Tibial nerve (tissue), 4 donors: ENCODE measurements at regions not wholly inside any gene's neighbourhood (a gene's known extent, or its start where the extent isn't known, plus 50 kb on each side); places are given as distances from the start of the nearest gene placed in this dataset.

Experiments used
- DNase-seq, 2 donors: peaks; one replicate each; pipeline ENCODE4 v3.0.0-alpha.2; 2019; ENCODE audit warnings: low spot score in 2 of 2
- H3K27ac ChIP-seq, 4 donors: fragments of 200-600 bp; sonication (generic) in 3 of 4; one replicate each; pipeline ENCODE4 v1.5.1; 2017 to 2019; ENCODE audit warnings: mild to moderate bottlenecking in 1 of 4
- H3K27me3 ChIP-seq, 2 donors: fragments of 200-600 bp; sonication (generic) in 1 of 2; one replicate each; pipeline versions ENCODE4 v1.5.1 to v1.6.0; 2017 to 2019
- H3K36me3 ChIP-seq, 3 donors: fragments of 200-600 bp; sonication (generic); one replicate each; pipeline ENCODE4 v1.5.1; 2018 to 2019
- H3K4me1 ChIP-seq, 4 donors: fragments of 200-600 bp; sonication (generic) in 3 of 4; one replicate each; pipeline ENCODE4 v1.5.1; 2017 to 2019
- H3K4me3 ChIP-seq, 4 donors: fragments of 200-600 bp; sonication (generic) in 3 of 4; one replicate each; pipeline ENCODE4 v1.5.1; 2017 to 2019; ENCODE audit warnings: mild to moderate bottlenecking in 1 of 4, moderate library complexity in 1 of 4
- H3K9me3 ChIP-seq, 4 donors: fragments of 200-600 bp; sonication (generic) in 3 of 4; one replicate each; pipeline ENCODE4 v1.5.1; 2017 to 2019
- EP300 ChIP-seq, 2 donors: sonication (generic); formaldehyde crosslinking; IDR thresholded peaks; one replicate each; pipeline ENCODE4 v1.6.1; 2017; ENCODE audit warnings: antibody characterized with exemption in 2 of 2, mild to moderate bottlenecking in 1 of 2
- POLR2A ChIP-seq, 2 donors: fragments of 450-650 bp; IDR thresholded peaks; one replicate each; pipeline ENCODE4 v1.6.1; 2017; ENCODE audit warnings: antibody characterized with exemption in 2 of 2, mild to moderate bottlenecking in 2 of 2, moderate library complexity in 2 of 2
- WGBS, 2 donors: methylation state at CpG; one replicate each; pipeline ENCODE4 v1.1.5; 2018; 5-methylcytosine and 5-hydroxymethylcytosine counted together
- TF ChIP-seq, protein P1 (sequence below), 5 experiments: fragments of 200-600 bp in 3 of 5; fragments of 450-650 bp in 2 of 5; sonication (generic) in 3 of 5; IDR thresholded peaks; one replicate each; pipeline ENCODE4 v1.5.1; 2016 to 2019; ENCODE audit warnings: antibody characterized with exemption in 5 of 5, mild to moderate bottlenecking in 3 of 5, moderate library complexity in 2 of 5

DNA sequence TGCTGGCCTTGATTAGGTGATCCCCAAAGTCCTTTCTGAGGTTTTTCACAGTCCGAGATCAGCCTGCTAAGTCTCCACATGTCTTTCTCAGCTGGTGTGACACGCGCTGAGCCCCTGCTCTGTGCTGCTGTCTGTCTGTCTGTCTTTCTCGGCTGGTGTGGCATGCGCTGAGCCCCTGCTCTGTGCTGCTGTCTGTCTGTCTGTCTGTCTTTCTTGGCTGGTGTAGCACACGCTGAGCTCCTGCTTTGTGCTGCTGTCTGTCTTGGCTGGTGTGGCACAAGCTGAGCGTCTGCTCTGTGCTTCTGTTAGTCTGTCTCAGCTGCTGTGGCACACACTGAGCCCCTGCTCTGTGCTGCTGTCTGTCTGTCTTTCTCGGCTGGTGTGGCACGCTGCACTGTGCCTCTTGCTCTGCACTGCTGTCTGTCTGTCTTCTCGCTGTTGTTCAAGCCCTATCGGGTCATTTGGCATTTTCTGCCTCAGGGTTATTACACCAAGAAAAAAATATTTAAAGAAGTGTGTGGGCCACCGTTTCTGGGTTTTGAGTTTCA lies 217.3 kb upstream of the SHH start:
- no peaks in the 10 kb centered on the region for H3K27me3 ChIP-seq
- no peak overlapping the region for H3K4me3 ChIP-seq
- peaks cover 0 to 4% (median 0%) of the 10 kb centered on the region in 4 donors for H3K9me3 ChIP-seq
- no peak for TF ChIP-seq EP300 (IDR thresholded peaks at IDR 0.05)
- TF ChIP-seq, protein P1, sequence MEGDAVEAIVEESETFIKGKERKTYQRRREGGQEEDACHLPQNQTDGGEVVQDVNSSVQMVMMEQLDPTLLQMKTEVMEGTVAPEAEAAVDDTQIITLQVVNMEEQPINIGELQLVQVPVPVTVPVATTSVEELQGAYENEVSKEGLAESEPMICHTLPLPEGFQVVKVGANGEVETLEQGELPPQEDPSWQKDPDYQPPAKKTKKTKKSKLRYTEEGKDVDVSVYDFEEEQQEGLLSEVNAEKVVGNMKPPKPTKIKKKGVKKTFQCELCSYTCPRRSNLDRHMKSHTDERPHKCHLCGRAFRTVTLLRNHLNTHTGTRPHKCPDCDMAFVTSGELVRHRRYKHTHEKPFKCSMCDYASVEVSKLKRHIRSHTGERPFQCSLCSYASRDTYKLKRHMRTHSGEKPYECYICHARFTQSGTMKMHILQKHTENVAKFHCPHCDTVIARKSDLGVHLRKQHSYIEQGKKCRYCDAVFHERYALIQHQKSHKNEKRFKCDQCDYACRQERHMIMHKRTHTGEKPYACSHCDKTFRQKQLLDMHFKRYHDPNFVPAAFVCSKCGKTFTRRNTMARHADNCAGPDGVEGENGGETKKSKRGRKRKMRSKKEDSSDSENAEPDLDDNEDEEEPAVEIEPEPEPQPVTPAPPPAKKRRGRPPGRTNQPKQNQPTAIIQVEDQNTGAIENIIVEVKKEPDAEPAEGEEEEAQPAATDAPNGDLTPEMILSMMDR (IDR thresholded peaks at IDR 0.05) = no peak
- no peak for TF ChIP-seq POLR2A (IDR thresholded peaks at IDR 0.05)
- DNase-seq = no peak
- no peaks in the 10 kb centered on the region for H3K4me1 ChIP-seq
- 66 to 75% methylated on average over 12 of the region's 12 CpGs for WGBS, 2 donors
- H3K36me3 ChIP-seq = no peaks in the 10 kb centered on the region
- H3K27ac ChIP-seq = no peak overlapping the region

GRCh38 chr7:156028521-156028920 lies 216.3 kb upstream of the SHH start:
- no peaks in the 10 kb centered on the region for H3K4me1 ChIP-seq
- peaks cover 0 to 4% (median 0%) of the 10 kb centered on the region in 4 donors for H3K9me3 ChIP-seq
- H3K27ac ChIP-seq = no peak overlapping the region
- DNase-seq = no peak
- TF ChIP-seq EP300 (IDR thresholded peaks at IDR 0.05) = no peak
- TF ChIP-seq POLR2A (IDR thresholded peaks at IDR 0.05) = no peak
- TF ChIP-seq, protein P1 (IDR thresholded peaks at IDR 0.05) = no peak
- no peaks in the 10 kb centered on the region for H3K27me3 ChIP-seq
- H3K4me3 ChIP-seq = no peak overlapping the region
- no peaks in the 10 kb centered on the region for H3K36me3 ChIP-seq
- 79 to 85% methylated on average over 11 of the region's 11 CpGs for WGBS, 2 donors

DNA sequence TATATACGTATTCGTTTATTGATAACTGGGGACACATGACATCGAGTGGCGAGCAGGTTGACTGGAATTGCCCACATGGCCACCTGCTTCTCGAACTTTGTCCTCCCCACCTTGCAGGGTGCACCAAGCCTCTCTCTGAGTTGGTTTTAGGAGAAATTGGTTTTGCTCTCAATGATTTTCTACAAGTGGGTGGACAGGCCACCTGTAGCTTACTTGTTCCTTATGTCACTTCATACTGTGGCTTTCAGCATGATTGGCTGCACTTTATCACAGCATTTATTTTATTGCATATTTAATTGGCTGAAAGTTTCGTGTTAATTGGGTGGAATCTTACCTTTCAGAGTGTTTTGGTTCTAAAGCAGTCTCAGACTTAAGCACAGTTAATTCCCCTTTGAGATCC lies 215.6 kb upstream of the SHH start:
- no peak overlapping the region for H3K27ac ChIP-seq

GRCh38 chr7:156026603-156027002 lies 214.3 kb upstream of the SHH start:
- 76 to 84% methylated on average over 12 of the region's 12 CpGs for WGBS, 2 donors
- Histone ChIP-seq H3K4me1 (no peaks in the 10 kb centered on the region), H3K27me3 (no peaks in the 10 kb centered on the region), H3K36me3 (no peaks in the 10 kb centered on the region), H3K9me3 (no peaks in the 10 kb centered on the region), H3K27ac (no peak overlapping the region), H3K4me3 (no peak overlapping the region)
- DNase-seq = no peak
- TF ChIP-seq EP300 (IDR thresholded peaks at IDR 0.05) = no peak
- TF ChIP-seq POLR2A (IDR thresholded peaks at IDR 0.05) = no peak
- TF ChIP-seq, protein P1 (IDR thresholded peaks at IDR 0.05) = no peak

More for the DNA sequence above, 215.6 kb upstream of the SHH start:
- Histone ChIP-seq H3K4me1 (no peaks in the 10 kb centered on the region), H3K9me3 (no peaks in the 10 kb centered on the region), H3K27me3 (no peaks in the 10 kb centered on the region), H3K36me3 (no peaks in the 10 kb centered on the region), H3K4me3 (no peak overlapping the region)
- DNase-seq = no peak
- 71 to 85% methylated on average over 6 of the region's 6 CpGs for WGBS, 2 donors
- TF ChIP-seq, protein P1 (IDR thresholded peaks at IDR 0.05) = no peak
- TF ChIP-seq EP300 (IDR thresholded peaks at IDR 0.05) = no peak
- no peak for TF ChIP-seq POLR2A (IDR thresholded peaks at IDR 0.05)

DNA sequence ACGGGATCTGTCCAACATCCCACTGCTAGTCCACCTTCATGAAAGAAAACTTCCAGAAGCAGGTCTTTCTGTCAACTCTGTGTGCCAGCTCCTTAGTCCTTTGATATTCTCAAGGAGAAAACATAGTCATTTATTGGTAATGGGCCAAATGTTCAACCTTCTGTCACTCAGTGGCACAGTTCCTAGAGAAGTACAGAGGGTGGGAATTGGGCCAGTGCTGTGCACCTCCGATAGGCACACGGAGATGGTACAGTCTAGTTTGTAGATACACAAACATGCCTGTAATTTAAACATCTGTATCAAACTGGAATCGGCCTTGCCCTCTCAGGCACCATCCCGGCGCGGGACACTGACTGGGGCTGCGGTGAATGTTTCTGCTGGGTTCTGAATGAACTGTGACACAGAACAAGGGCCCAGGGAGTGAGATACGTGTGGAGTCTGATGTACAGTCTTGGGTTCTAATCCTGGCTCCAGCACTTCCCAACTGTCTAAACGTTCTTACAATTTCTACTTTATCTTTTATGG lies 213.9 kb upstream of the SHH start:
- H3K4me3 ChIP-seq = no peak overlapping the region
- no peak for DNase-seq
- H3K4me1 ChIP-seq = no peaks in the 10 kb centered on the region
- H3K27ac ChIP-seq = no peak overlapping the region
- TF ChIP-seq, protein P1 (IDR thresholded peaks at IDR 0.05) = no peak
- TF ChIP-seq EP300 (IDR thresholded peaks at IDR 0.05) = no peak
- no peak for TF ChIP-seq POLR2A (IDR thresholded peaks at IDR 0.05)
- H3K36me3 ChIP-seq = no peaks in the 10 kb centered on the region
- WGBS, 2 donors = 91 to 94% methylated on average over 10 of the region's 10 CpGs
- H3K9me3 ChIP-seq = no peaks in the 10 kb centered on the region
- H3K27me3 ChIP-seq = no peaks in the 10 kb centered on the region
